ENCODE measurements at regions not wholly inside any gene's neighbourhood (a gene's known extent, or its start where the extent isn't known, plus 50 kb on each side); places are given as distances from the start of the nearest gene placed in this dataset.

- Histone ChIP-seq H3K36me3 (ENCODE audit: control insufficient read depth in 2 of 2, extremely low read depth in 1 of 2, insufficient read depth in 2 of 2, low read length in 2 of 2) (no peaks in the 10 kb centered on the region), H3K9me3 (ENCODE audit: control insufficient read depth, low read depth, low read length) (no peaks in the 10 kb centered on the region), H3K9me1 (ENCODE audit: control insufficient read depth, extremely low read depth, insufficient read depth, low read length) (no peaks in the 10 kb centered on the region), H2AFZ (ENCODE audit: control insufficient read depth, low read length) (no peak overlapping the region), H3K27ac (ENCODE audit: control insufficient read depth, insufficient read depth, low read length) (no peak overlapping the region), H4K20me1 (ENCODE audit: control insufficient read depth, extremely low read depth, insufficient read depth, low read length) (no peaks in the 10 kb centered on the region), H3K9ac (ENCODE audit: control insufficient read depth, extremely low read depth, insufficient read depth, low read length) (no peak overlapping the region), H3K4me2 (ENCODE audit: control insufficient read depth, extremely low read depth, insufficient read depth, low read depth, low read length) (no peak overlapping the region), H3K27me3 (ENCODE audit: control insufficient read depth, extremely low read depth, insufficient read depth, low read length) (no peaks in the 10 kb centered on the region), H3K4me1 (ENCODE audit: control insufficient read depth, extremely low read depth, insufficient read depth, low read length) (no peaks in the 10 kb centered on the region), H3K79me2 (ENCODE audit: control insufficient read depth, insufficient read depth, low read length) (no peaks in the 10 kb centered on the region), H3K4me3 (ENCODE audit: control insufficient read depth in 2 of 3, extremely low read depth in 1 of 3, insufficient read depth in 2 of 3, low read depth in 1 of 3, low read length in 3 of 3) (no peak overlapping the region)
- dilution Hi-C loops (cut with MboI; ENCODE audit: extremely low pct_ligation_motif_present, low sequenced_read_pairs), result no loop called here
- FAIRE-seq (no peak), DNase-seq (ENCODE audit: low read depth, low spot score) (no peak)
- TF ChIP-seq CTCF (optimal IDR thresholded peaks at IDR 0.05 in 1 of 3, IDR thresholded peaks at IDR 0.05 in 1 of 3, conservative IDR thresholded peaks at IDR 0.05 in 1 of 3; ENCODE audit: extremely low read depth in 1 of 3, insufficient read depth in 2 of 3, low read length in 3 of 3), result no peak
- no peak for TF ChIP-seq EZH2 (IDR thresholded peaks at IDR 0.05; ENCODE audit: low read length)
These were observed 301.4 kb downstream of the MAF start for GRCh38 chr16:79298894-79299799.

- TF ChIP-seq EZH2 (IDR thresholded peaks at IDR 0.05; ENCODE audit: low read length) (no peak), CTCF (optimal IDR thresholded peaks at IDR 0.05 in 1 of 3, IDR thresholded peaks at IDR 0.05 in 1 of 3, conservative IDR thresholded peaks at IDR 0.05 in 1 of 3; ENCODE audit: extremely low read depth in 1 of 3, insufficient read depth in 2 of 3, low read length in 3 of 3) (no peak)
- no peak for FAIRE-seq
- Histone ChIP-seq H3K4me1 (ENCODE audit: control insufficient read depth, extremely low read depth, insufficient read depth, low read length) (no peaks in the 10 kb centered on the region), H3K4me3 (ENCODE audit: control insufficient read depth in 2 of 3, extremely low read depth in 1 of 3, insufficient read depth in 2 of 3, low read depth in 1 of 3, low read length in 3 of 3) (no peak overlapping the region), H3K79me2 (ENCODE audit: control insufficient read depth, insufficient read depth, low read length) (no peaks in the 10 kb centered on the region), H2AFZ (ENCODE audit: control insufficient read depth, low read length) (no peak overlapping the region), H3K9me1 (ENCODE audit: control insufficient read depth, extremely low read depth, insufficient read depth, low read length) (no peaks in the 10 kb centered on the region), H3K4me2 (ENCODE audit: control insufficient read depth, extremely low read depth, insufficient read depth, low read depth, low read length) (no peak overlapping the region), H3K27ac (ENCODE audit: control insufficient read depth, insufficient read depth, low read length) (no peak overlapping the region), H3K9me3 (ENCODE audit: control insufficient read depth, low read depth, low read length) (no peaks in the 10 kb centered on the region), H3K36me3 (ENCODE audit: control insufficient read depth in 2 of 2, extremely low read depth in 1 of 2, insufficient read depth in 2 of 2, low read length in 2 of 2) (no peaks in the 10 kb centered on the region), H3K9ac (ENCODE audit: control insufficient read depth, extremely low read depth, insufficient read depth, low read length) (no peak overlapping the region), H4K20me1 (ENCODE audit: control insufficient read depth, extremely low read depth, insufficient read depth, low read length) (no peaks in the 10 kb centered on the region), H3K27me3 (ENCODE audit: control insufficient read depth, extremely low read depth, insufficient read depth, low read length) (no peaks in the 10 kb centered on the region)
- dilution Hi-C loops (cut with MboI; ENCODE audit: extremely low pct_ligation_motif_present, low sequenced_read_pairs), result no loop called here
- no peak for DNase-seq (ENCODE audit: low read depth, low spot score)
These were observed 302.1 kb downstream of the MAF start for GRCh38 chr16:79298476-79298875.

All from keratinocyte (primary cell).